ENCODE measurements at regions not wholly inside any gene's neighbourhood (a gene's known extent, or its start where the extent isn't known, plus 50 kb on each side); places are given as distances from the start of the nearest gene placed in this dataset.
A peak's percentile ranks its signal among the peaks of the same experiment; 100 is the strongest.

- ChIA-PET CTCF (no interaction called here), POLR2A (ENCODE audit: low non-redundant PET) (no interaction called here)
- Histone ChIP-seq H3K4me1 (ENCODE audit: insufficient read depth, low read length, poor library complexity, severe bottlenecking) (no peaks in the 10 kb centered on the region), H3K27me3 (replicated peaks; ENCODE audit: insufficient read depth, low read depth, low read length, poor library complexity) (no peaks in the 10 kb centered on the region), H3K36me3 (ENCODE audit: insufficient read depth, low read length, poor library complexity, severe bottlenecking) (no peaks in the 10 kb centered on the region), H3K9me3 (ENCODE audit: low read depth, low read length, poor library complexity, severe bottlenecking) (no peaks in the 10 kb centered on the region), H3K27ac (ENCODE audit: low read depth, low read length, poor library complexity, severe bottlenecking) (no peak overlapping the region), H3K4me3 (ENCODE audit: low read depth, low read length, poor library complexity, severe bottlenecking) (no peak overlapping the region)
- DNase-seq (ENCODE audit: low spot score): peak; percentile 3
- intact Hi-C loops (cut with micrococcal nuclease; ENCODE audit: unreplicated experiment): no loop called here
- no TSS peak for BruUV-seq (replicated peaks)
- TF ChIP-seq CTCF (conservative IDR thresholded peaks at IDR 0.05; ENCODE audit: low read depth, low read length): no peak
- no peak for TF ChIP-seq EZH2 (IDR thresholded peaks at IDR 0.05; ENCODE audit: borderline replicate concordance, low read depth, low read length, poor library complexity, severe bottlenecking)
Measured at GRCh38 chr2:147108548-147108947, 736.3 kb upstream of the ACVR2A start.

DNA sequence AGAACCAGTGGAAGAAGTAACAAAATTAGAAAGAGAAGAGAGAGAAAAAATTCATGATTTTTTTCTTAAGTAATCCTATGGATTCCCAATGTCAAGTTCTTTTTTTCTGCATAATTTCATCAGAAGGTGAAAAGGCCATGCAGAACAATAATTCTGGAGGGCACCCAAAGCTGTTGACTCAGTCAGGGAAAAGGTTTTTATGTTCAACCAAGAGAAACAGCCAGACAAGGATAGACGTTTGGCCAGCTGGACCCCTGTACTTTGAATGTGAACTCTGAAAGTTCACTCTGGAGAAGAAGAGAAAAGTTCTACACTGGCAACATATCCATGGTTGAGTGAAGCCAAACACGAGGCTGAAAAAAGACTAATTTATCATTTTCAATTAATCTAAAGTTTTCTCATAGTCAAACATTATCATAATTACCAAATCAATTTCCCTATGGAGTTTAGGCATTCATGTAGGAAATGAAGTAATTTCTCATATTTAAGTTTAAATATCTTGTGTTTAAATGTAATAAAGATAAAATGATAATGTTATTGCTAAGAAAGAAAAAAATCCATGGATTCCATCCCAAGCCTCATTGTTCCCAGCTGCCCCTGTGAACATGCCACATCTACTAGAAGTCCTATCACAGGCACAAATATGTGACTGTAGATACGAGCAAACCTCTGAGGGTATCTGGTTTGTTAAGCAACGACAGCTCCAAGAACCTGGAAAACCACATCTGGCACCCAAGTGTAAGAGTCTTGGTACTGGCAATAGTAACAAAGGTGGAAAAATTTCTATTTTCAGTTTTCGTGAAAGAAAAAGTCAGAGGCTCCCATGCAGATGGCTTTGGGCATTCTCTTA, 742.7 kb upstream of the ACVR2A start:
- H3K27ac ChIP-seq (ENCODE audit: low read depth, low read length, poor library complexity, severe bottlenecking): no peak overlapping the region
- H3K27me3 ChIP-seq (replicated peaks; ENCODE audit: insufficient read depth, low read depth, low read length, poor library complexity): no peaks in the 10 kb centered on the region
- POLR2A ChIA-PET (ENCODE audit: low non-redundant PET): no interaction called here
- H3K9me3 ChIP-seq (ENCODE audit: low read depth, low read length, poor library complexity, severe bottlenecking): no peaks in the 10 kb centered on the region
- no peak for TF ChIP-seq EZH2 (IDR thresholded peaks at IDR 0.05; ENCODE audit: borderline replicate concordance, low read depth, low read length, poor library complexity, severe bottlenecking)
- no peak for TF ChIP-seq CTCF (conservative IDR thresholded peaks at IDR 0.05; ENCODE audit: low read depth, low read length)
- intact Hi-C loops (cut with micrococcal nuclease; ENCODE audit: unreplicated experiment): no loop called here
- no TSS peak for BruUV-seq (replicated peaks)
- CTCF ChIA-PET: no interaction called here
- DNase-seq (ENCODE audit: low spot score): no peak
- H3K4me3 ChIP-seq (ENCODE audit: low read depth, low read length, poor library complexity, severe bottlenecking): no peak overlapping the region
- no peaks in the 10 kb centered on the region for H3K4me1 ChIP-seq (ENCODE audit: insufficient read depth, low read length, poor library complexity, severe bottlenecking)
- H3K36me3 ChIP-seq (ENCODE audit: insufficient read depth, low read length, poor library complexity, severe bottlenecking): no peaks in the 10 kb centered on the region

GRCh38 chr2:147100406-147101035, 744.3 kb upstream of the ACVR2A start:
- CTCF ChIA-PET: no interaction called here

More at GRCh38 chr2:147100406-147101035, 744.3 kb upstream of the ACVR2A start:
- no TSS peak for BruUV-seq (replicated peaks)
- no peaks in the 10 kb centered on the region for H3K27me3 ChIP-seq (replicated peaks; ENCODE audit: insufficient read depth, low read depth, low read length, poor library complexity)
- TF ChIP-seq EZH2 (IDR thresholded peaks at IDR 0.05; ENCODE audit: borderline replicate concordance, low read depth, low read length, poor library complexity, severe bottlenecking): no peak
- TF ChIP-seq CTCF (conservative IDR thresholded peaks at IDR 0.05; ENCODE audit: low read depth, low read length): no peak
- POLR2A ChIA-PET (ENCODE audit: low non-redundant PET): no interaction called here
- no peak for DNase-seq (ENCODE audit: low spot score)
- H3K4me3 ChIP-seq (ENCODE audit: low read depth, low read length, poor library complexity, severe bottlenecking): no peak overlapping the region
- H3K27ac ChIP-seq (ENCODE audit: low read depth, low read length, poor library complexity, severe bottlenecking): no peak overlapping the region
- no peaks in the 10 kb centered on the region for H3K4me1 ChIP-seq (ENCODE audit: insufficient read depth, low read length, poor library complexity, severe bottlenecking)
- no peaks in the 10 kb centered on the region for H3K36me3 ChIP-seq (ENCODE audit: insufficient read depth, low read length, poor library complexity, severe bottlenecking)
- intact Hi-C loops (cut with micrococcal nuclease; ENCODE audit: unreplicated experiment): no loop called here
- no peaks in the 10 kb centered on the region for H3K9me3 ChIP-seq (ENCODE audit: low read depth, low read length, poor library complexity, severe bottlenecking)
